Neural cell (in vitro differentiated cells): ENCODE measurements at regions not wholly inside any gene's neighbourhood (a gene's known extent, or its start where the extent isn't known, plus 50 kb on each side); places are given as distances from the start of the nearest gene placed in this dataset.

Experiments
- H2AFZ ChIP-seq: fragments of 200-600, 300-800 bp; sonication (generic), shearing (Covaris generic); 2 replicates; pipeline ENCODE4 v1.6.0; 2014; ENCODE audit warnings: low read depth, mild to moderate bottlenecking, antibody characterized with exemption, low read length, moderate library complexity
- H3F3A ChIP-seq: fragments of 200-600 bp; shearing (Covaris generic); 2 replicates; pipeline ENCODE4 v1.6.1; 2016; ENCODE audit warnings: mild to moderate bottlenecking, moderate library complexity, mixed read lengths, antibody characterized with exemption, low read length; ENCODE audit not compliant: insufficient read depth, poor library complexity, severe bottlenecking
- H3K27ac ChIP-seq: fragments of 200-600, 300-800 bp; sonication (generic), shearing (Covaris generic); 2 replicates; pipeline ENCODE4 v1.5.1; 2014; ENCODE audit warnings: mild to moderate bottlenecking, low read length, moderate library complexity
- H3K27me3 ChIP-seq: fragments of 300-800, 200-600 bp; sonication (generic), shearing (Covaris generic); 2 replicates; pipeline ENCODE4 v1.6.0; 2014; ENCODE audit warnings: mild to moderate bottlenecking, low read depth, low read length, moderate library complexity; ENCODE audit not compliant: insufficient read depth
- H3K36me3 ChIP-seq: fragments of 300-800, 200-600 bp; sonication (generic), shearing (Covaris generic); 2 replicates; pipeline ENCODE4 v1.5.1; 2014; ENCODE audit warnings: mild to moderate bottlenecking, antibody characterized with exemption, low read length, moderate library complexity; ENCODE audit not compliant: insufficient read depth
- H3K4me2 ChIP-seq: fragments of 300-800, 200-600 bp; sonication (generic), shearing (Covaris generic); 2 replicates; pipeline ENCODE4 v1.6.0; 2014; ENCODE audit warnings: mild to moderate bottlenecking, low read length
- H3K4me3 ChIP-seq: fragments of 300-800, 200-600 bp; sonication (generic), shearing (Covaris generic); 2 replicates; pipeline ENCODE4 v1.5.1; 2014; ENCODE audit warnings: mild to moderate bottlenecking, low read length, moderate library complexity
- H3K79me2 ChIP-seq: fragments of 200-600 bp; shearing (Covaris generic); replicated peaks from 2 replicates; pipeline ENCODE4 v1.6.0; 2014; ENCODE audit warnings: mild to moderate bottlenecking, low read length, moderate library complexity; ENCODE audit not compliant: insufficient read depth
- H3K9ac ChIP-seq: fragments of 300-800, 200-600 bp; sonication (generic), shearing (Covaris generic); 2 replicates; pipeline ENCODE4 v1.6.1; 2016; ENCODE audit warnings: mild to moderate bottlenecking, low read length, mixed read lengths
- H3K9me2 ChIP-seq: fragments of 200-600 bp; shearing (Covaris generic); 2 replicates; pipeline ENCODE4 v1.6.1; 2016; ENCODE audit warnings: mild to moderate bottlenecking, low read length, mixed read lengths; ENCODE audit not compliant: insufficient read depth
- H3K9me3 ChIP-seq: fragments of 200-600, 300-800 bp; sonication (generic), shearing (Covaris generic); 2 replicates; pipeline ENCODE4 v1.6.1; 2016; ENCODE audit warnings: mild to moderate bottlenecking, mixed run types, low read length, moderate library complexity, mixed read lengths
- H4K20me1 ChIP-seq: fragments of 200-600 bp; shearing (Covaris generic); 2 replicates; pipeline ENCODE4 v1.6.1; 2016; ENCODE audit warnings: mild to moderate bottlenecking, mixed run types; ENCODE audit not compliant: insufficient read depth
- EP300 ChIP-seq: fragments of 450-650 bp; conservative IDR thresholded peaks from 2 replicates; pipeline ENCODE4 v1.6.1; 2014; ENCODE audit warnings: antibody characterized with exemption, mild to moderate bottlenecking, moderate library complexity; ENCODE audit not compliant: poor library complexity, severe bottlenecking
- EZH2 ChIP-seq: fragments of 200-600, 300-800 bp; shearing (Covaris generic), sonication (generic); IDR thresholded peaks from 2 replicates; pipeline ENCODE4 v1.6.1; 2014; ENCODE audit warnings: antibody characterized with exemption, low read length, borderline replicate concordance, mild to moderate bottlenecking; ENCODE audit not compliant: insufficient read depth, poor library complexity, severe bottlenecking
- MXI1 ChIP-seq: fragments of 450-650 bp; conservative IDR thresholded peaks from 2 replicates; pipeline ENCODE4 v1.6.1; 2014; ENCODE audit warnings: antibody characterized with exemption, mild to moderate bottlenecking; ENCODE audit not compliant: poor library complexity, severe bottlenecking
- POLR2AphosphoS5 ChIP-seq: IDR thresholded peaks from 2 replicates; pipeline ENCODE4 v1.6.1; 2012
- RAD21 ChIP-seq: fragments of 450-650 bp; conservative IDR thresholded peaks from 2 replicates; pipeline ENCODE4 v1.6.1; 2014; ENCODE audit warnings: antibody characterized with exemption, mild to moderate bottlenecking, moderate library complexity
- SMC3 ChIP-seq: fragments of 450-650 bp; conservative IDR thresholded peaks from 2 replicates; pipeline ENCODE4 v1.6.1; 2014; ENCODE audit warnings: antibody characterized with exemption, mild to moderate bottlenecking, moderate library complexity; ENCODE audit not compliant: poor library complexity
- TAF1 ChIP-seq: IDR thresholded peaks from 2 replicates; pipeline ENCODE4 v1.6.1; 2012; ENCODE audit warnings: low read depth
- TF ChIP-seq, protein P1 (sequence below): fragments of 450-650 bp; IDR thresholded peaks from 2 replicates; pipeline ENCODE4 v1.5.1; 2014; ENCODE audit warnings: antibody characterized with exemption, mild to moderate bottlenecking, moderate library complexity; ENCODE audit not compliant: poor library complexity, severe bottlenecking
- TF ChIP-seq, protein P2 (sequence below): IDR thresholded peaks from 2 replicates; pipeline ENCODE4 v1.6.1; 2012; ENCODE audit warnings: borderline replicate concordance

DNA sequence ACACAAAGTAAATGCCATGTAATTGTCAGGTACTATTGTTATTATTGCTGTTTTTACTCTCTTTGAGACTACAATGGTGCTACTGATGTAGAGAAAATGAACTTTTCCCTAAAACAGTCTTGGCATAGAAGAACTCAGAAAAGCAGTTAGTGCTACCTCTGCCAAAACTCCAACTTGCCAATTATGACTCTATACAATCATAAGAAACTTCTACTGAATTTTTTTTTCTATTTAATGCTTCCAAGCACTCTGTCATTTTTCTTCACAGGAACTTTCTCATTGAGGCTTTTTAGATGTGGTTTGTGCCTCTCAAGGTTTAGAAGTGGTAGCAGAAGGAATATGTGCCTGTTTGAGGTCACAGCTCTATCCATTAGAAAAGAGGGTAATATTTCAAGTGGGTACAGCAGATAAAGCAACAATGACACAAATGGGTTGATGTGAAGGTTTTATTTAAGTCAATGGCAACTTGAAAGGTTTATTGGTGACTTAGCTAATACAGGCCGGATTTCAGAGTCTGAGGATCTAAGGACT lies 64.0 kb upstream of the FERD3L start:
- no peaks in the 10 kb centered on the region for H3K79me2 ChIP-seq
- no peak overlapping the region for H3K9ac ChIP-seq
- H4K20me1 ChIP-seq = no peaks in the 10 kb centered on the region
- no peaks in the 10 kb centered on the region for H3K9me2 ChIP-seq
- H2AFZ ChIP-seq = no peak overlapping the region
- TF ChIP-seq EZH2 = no peak
- no peak for TF ChIP-seq TAF1
- no peaks in the 10 kb centered on the region for H3F3A ChIP-seq
- no peaks in the 10 kb centered on the region for H3K9me3 ChIP-seq
- H3K36me3 ChIP-seq = no peaks in the 10 kb centered on the region
- no peak overlapping the region for H3K4me2 ChIP-seq
- no peak overlapping the region for H3K27ac ChIP-seq
- no peaks in the 10 kb centered on the region for H3K27me3 ChIP-seq
- H3K4me3 ChIP-seq = no peak overlapping the region

DNA sequence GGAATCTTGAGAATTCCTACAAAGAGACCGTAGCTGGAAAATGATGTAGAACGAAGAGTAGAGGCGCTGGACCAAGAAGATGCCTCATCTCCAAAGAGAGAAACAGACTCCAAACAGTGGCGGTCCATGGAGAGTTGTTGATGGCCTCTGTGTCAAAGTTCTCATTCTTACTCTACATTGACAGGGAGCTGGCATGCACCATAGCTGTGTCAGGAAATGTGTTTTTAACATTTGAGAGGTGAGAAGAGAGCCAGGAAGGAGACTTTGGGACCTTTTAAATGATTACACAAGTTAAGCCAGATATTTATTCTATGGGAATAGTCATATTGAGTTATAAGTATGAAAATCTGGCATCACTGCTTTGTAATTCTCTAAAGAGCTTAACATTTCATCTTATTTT lies 61.5 kb upstream of the FERD3L start:
- no peaks in the 10 kb centered on the region for H3K27me3 ChIP-seq
- H3K79me2 ChIP-seq = no peaks in the 10 kb centered on the region
- H4K20me1 ChIP-seq = no peaks in the 10 kb centered on the region
- no peaks in the 10 kb centered on the region for H3K9me2 ChIP-seq
- TF ChIP-seq TAF1 (no peak), EZH2 (no peak), EP300 (no peak), RAD21 (no peak)
- TF ChIP-seq, protein P1, sequence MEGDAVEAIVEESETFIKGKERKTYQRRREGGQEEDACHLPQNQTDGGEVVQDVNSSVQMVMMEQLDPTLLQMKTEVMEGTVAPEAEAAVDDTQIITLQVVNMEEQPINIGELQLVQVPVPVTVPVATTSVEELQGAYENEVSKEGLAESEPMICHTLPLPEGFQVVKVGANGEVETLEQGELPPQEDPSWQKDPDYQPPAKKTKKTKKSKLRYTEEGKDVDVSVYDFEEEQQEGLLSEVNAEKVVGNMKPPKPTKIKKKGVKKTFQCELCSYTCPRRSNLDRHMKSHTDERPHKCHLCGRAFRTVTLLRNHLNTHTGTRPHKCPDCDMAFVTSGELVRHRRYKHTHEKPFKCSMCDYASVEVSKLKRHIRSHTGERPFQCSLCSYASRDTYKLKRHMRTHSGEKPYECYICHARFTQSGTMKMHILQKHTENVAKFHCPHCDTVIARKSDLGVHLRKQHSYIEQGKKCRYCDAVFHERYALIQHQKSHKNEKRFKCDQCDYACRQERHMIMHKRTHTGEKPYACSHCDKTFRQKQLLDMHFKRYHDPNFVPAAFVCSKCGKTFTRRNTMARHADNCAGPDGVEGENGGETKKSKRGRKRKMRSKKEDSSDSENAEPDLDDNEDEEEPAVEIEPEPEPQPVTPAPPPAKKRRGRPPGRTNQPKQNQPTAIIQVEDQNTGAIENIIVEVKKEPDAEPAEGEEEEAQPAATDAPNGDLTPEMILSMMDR = no peak
- TF ChIP-seq, protein P2, sequence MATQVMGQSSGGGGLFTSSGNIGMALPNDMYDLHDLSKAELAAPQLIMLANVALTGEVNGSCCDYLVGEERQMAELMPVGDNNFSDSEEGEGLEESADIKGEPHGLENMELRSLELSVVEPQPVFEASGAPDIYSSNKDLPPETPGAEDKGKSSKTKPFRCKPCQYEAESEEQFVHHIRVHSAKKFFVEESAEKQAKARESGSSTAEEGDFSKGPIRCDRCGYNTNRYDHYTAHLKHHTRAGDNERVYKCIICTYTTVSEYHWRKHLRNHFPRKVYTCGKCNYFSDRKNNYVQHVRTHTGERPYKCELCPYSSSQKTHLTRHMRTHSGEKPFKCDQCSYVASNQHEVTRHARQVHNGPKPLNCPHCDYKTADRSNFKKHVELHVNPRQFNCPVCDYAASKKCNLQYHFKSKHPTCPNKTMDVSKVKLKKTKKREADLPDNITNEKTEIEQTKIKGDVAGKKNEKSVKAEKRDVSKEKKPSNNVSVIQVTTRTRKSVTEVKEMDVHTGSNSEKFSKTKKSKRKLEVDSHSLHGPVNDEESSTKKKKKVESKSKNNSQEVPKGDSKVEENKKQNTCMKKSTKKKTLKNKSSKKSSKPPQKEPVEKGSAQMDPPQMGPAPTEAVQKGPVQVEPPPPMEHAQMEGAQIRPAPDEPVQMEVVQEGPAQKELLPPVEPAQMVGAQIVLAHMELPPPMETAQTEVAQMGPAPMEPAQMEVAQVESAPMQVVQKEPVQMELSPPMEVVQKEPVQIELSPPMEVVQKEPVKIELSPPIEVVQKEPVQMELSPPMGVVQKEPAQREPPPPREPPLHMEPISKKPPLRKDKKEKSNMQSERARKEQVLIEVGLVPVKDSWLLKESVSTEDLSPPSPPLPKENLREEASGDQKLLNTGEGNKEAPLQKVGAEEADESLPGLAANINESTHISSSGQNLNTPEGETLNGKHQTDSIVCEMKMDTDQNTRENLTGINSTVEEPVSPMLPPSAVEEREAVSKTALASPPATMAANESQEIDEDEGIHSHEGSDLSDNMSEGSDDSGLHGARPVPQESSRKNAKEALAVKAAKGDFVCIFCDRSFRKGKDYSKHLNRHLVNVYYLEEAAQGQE = no peak
- H2AFZ ChIP-seq = no peak overlapping the region
- H3K36me3 ChIP-seq = no peaks in the 10 kb centered on the region
- no peak overlapping the region for H3K4me3 ChIP-seq
- no peaks in the 10 kb centered on the region for H3F3A ChIP-seq
- H3K9ac ChIP-seq = no peak overlapping the region
- H3K27ac ChIP-seq = no peak overlapping the region
- H3K4me2 ChIP-seq = no peak overlapping the region
- H3K9me3 ChIP-seq = no peaks in the 10 kb centered on the region

DNA sequence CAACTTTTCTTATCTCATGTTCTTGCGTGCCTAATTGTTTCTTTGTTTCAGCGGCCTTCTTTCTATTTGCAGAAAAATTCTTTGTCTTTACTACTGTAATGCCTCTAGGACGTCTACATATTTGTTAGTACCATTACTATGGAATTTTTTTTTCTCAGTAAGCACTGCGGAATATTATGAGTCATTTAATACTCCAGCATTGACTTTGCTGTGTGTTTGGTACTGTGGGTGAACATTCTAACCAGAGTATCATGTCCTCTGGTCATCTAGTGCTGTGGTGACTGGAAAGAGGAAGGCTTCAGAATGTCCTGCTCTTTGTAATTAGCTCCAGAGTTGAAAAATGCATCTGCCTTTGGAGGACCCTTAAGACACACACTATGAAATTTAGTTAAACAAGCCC lies 58.5 kb upstream of the FERD3L start:
- TF ChIP-seq SMC3 (no peak), POLR2AphosphoS5 (no peak), RAD21 (no peak), EP300 (no peak), EZH2 (no peak), MXI1 (no peak), TAF1 (no peak)
- TF ChIP-seq, protein P1 = no peak
- TF ChIP-seq, protein P2 = no peak
- no peaks in the 10 kb centered on the region for H3K9me3 ChIP-seq
- H3K36me3 ChIP-seq = no peaks in the 10 kb centered on the region
- no peaks in the 10 kb centered on the region for H3K27me3 ChIP-seq
- no peak overlapping the region for H3K9ac ChIP-seq
- no peaks in the 10 kb centered on the region for H4K20me1 ChIP-seq
- no peaks in the 10 kb centered on the region for H3K79me2 ChIP-seq
- no peaks in the 10 kb centered on the region for H3F3A ChIP-seq
- no peak overlapping the region for H3K27ac ChIP-seq
- no peak overlapping the region for H3K4me3 ChIP-seq
- H2AFZ ChIP-seq = no peak overlapping the region
- H3K4me2 ChIP-seq = no peak overlapping the region
- no peaks in the 10 kb centered on the region for H3K9me2 ChIP-seq
